HG02610 (cell line): ENCODE measurements at regions not wholly inside any gene's neighbourhood (a gene's known extent, or its start where the extent isn't known, plus 50 kb on each side); places are given as distances from the start of the nearest gene placed in this dataset.

Experiments used
- ATAC-seq: cut with Tn5 transposase; IDR thresholded peaks from one replicate; pipeline ENCODE4 v1.9.1; 2021; ENCODE audit warnings: mild to moderate bottlenecking, moderate library complexity; ENCODE audit not compliant: unreplicated experiment

GRCh38 chr16:7980133-7980483 lies 610.2 kb downstream of the TMEM114 start:
- no peak for ATAC-seq

- no peak for ATAC-seq
Measured at GRCh38 chr16:7979448-7980132, 610.7 kb downstream of the TMEM114 start.

GRCh38 chr16:7976563-7976962 lies 613.7 kb downstream of the TMEM114 start:
- ATAC-seq: no peak

GRCh38 chr16:7976125-7976524 lies 614.2 kb downstream of the TMEM114 start:
- no peak for ATAC-seq

- no peak for ATAC-seq
Measured at GRCh38 chr16:7967996-7968509, 622.3 kb downstream of the TMEM114 start.

- ATAC-seq: no peak
Measured at GRCh38 chr16:7964744-7965143, 625.6 kb downstream of the TMEM114 start.

- no peak for ATAC-seq
Measured at GRCh38 chr16:7964167-7964566, 626.1 kb downstream of the TMEM114 start.

- no peak for ATAC-seq
Measured at GRCh38 chr16:7962091-7962879, 628.0 kb downstream of the TMEM114 start.

GRCh38 chr16:7957151-7957550 lies 624.5 kb downstream of the RBFOX1 start:
- ATAC-seq: no peak

- ATAC-seq: no peak
Measured at GRCh38 chr16:7953360-7953759, 620.7 kb downstream of the RBFOX1 start.

- ATAC-seq: no peak
Measured at GRCh38 chr16:7946142-7946541, 613.5 kb downstream of the RBFOX1 start.

GRCh38 chr16:7938175-7938574 lies 605.5 kb downstream of the RBFOX1 start:
- ATAC-seq: no peak

GRCh38 chr16:7921345-7921744 lies 588.7 kb downstream of the RBFOX1 start:
- ATAC-seq: no peak

- ATAC-seq: no peak
Measured at GRCh38 chr16:7919782-7920181, 587.1 kb downstream of the RBFOX1 start.

GRCh38 chr16:7914748-7915147 lies 582.1 kb downstream of the RBFOX1 start:
- ATAC-seq: no peak

- ATAC-seq: no peak
Measured at GRCh38 chr16:7912132-7912531, 579.5 kb downstream of the RBFOX1 start.

- no peak for ATAC-seq
Measured at GRCh38 chr16:7910116-7910515, 577.5 kb downstream of the RBFOX1 start.

- ATAC-seq: no peak
Measured at GRCh38 chr16:7888411-7888810, 555.8 kb downstream of the RBFOX1 start.

- ATAC-seq: no peak
Measured at GRCh38 chr16:7887316-7887715, 554.7 kb downstream of the RBFOX1 start.

- ATAC-seq: no peak
Measured at GRCh38 chr16:7871979-7872378, 539.3 kb downstream of the RBFOX1 start.

- no peak for ATAC-seq
Measured at GRCh38 chr16:7871371-7871770, 538.7 kb downstream of the RBFOX1 start.

- no peak for ATAC-seq
Measured at GRCh38 chr16:7867831-7868230, 535.2 kb downstream of the RBFOX1 start.
